NCI-H2081 (cell line): ENCODE measurements at regions not wholly inside any gene's neighbourhood (a gene's known extent, or its start where the extent isn't known, plus 50 kb on each side); places are given as distances from the start of the nearest gene placed in this dataset.
"Not testable (repeated sequence)": the region's sequence is repeated elsewhere in the genome, so short reads cannot be mapped to it uniquely, and the experiment has no call there.

Experiments
- DNase-seq, 2 experiments: peaks; one replicate each; lab custom pipeline; 2025; lab: John Stamatoyannopoulos, UW

DNA sequence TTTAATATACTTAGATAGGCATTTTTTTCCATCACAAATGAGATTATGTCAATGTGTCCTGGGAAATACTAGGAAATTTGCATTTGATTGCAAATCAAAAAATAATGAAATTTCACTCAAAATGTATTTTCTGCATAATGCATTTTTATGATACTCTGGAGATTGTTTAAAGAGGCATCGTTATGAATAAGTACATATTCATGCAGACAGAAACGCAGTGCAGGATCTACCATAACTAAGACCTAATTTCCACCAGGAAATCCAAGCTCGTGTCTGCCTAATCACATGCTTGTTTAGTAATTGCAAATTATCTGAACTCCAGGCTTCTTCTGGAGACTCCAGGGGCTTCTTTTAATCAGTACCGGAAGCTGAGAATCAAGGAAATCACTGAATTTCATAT is 163.5 kb upstream of the MXRA5 start:
- DNase-seq = no peak

GRCh38 chrX:3504916-3505315 is 158.5 kb upstream of the MXRA5 start:
- no peak for DNase-seq

- DNase-seq = no peak
These were observed 155.5 kb upstream of the MXRA5 start for GRCh38 chrX:3501833-3502535.

DNA sequence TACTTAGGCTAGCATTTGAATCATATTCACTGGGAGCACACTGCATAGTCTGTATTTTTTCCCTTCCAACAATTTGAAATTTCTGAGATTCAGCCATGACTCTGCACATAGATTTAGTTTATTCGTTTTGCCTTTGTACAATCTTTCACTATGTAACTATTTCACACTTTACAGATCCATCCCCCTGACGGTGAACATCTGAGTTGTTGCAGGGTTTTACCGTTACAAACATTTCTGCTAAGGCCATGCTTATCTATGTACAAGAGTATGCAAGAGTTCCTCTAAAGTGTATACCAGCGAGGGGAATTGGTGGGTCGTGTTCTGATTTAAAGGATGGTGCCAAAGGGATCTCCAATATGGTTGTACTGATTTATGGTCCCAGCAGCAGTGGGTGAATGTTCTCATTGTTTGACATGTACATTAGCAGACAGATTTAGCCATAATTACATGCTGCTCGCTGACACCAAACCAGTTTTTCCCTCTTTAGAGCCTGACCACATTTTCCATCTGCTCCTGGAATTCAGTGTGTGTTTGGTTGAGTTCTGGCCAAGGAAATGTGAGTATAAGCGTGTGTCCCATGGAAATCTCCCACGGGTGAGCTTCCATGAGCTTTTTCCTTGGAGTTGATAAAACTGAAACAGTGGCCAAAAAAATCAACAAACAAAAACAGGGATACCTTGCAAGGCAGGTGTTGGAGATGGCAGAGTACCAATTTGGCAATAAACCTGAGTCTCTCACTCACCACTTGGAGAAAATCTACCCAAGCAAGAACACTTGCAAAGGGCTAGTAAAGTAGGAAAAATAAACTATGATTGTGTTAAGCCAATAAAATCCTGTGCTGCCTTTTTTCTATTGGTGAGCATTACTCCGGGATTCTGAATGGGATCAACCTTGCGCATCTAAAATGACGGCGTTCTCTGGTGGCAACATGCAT is 149.7 kb upstream of the MXRA5 start:
- peak; percentile 21 to 63 for DNase-seq

- DNase-seq = no peak
These were observed 147.2 kb upstream of the MXRA5 start for GRCh38 chrX:3493605-3494004.

DNA sequence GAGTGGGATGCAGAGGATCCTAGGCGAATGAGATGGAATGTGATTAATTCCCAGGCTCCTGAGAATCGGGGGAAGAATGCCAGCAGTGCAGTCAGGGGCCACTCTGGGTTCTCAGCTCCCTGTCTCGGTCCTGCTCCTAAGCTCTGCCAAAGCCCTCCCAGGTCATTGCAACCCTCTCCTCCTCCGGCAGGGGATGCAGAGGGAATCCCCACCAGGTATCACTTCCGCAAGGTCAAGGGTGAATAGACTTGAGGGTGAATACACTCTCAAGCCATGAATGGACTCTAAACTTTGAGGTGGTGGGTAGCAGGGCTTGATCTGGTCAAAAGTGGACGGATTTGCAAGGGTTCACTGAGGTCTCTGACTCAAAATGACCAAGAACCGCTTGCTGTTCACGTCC is 139.3 kb upstream of the MXRA5 start:
- no peak for DNase-seq

- no peak for DNase-seq
These were observed 132.6 kb upstream of the MXRA5 start for GRCh38 chrX:3479026-3479425.

DNA sequence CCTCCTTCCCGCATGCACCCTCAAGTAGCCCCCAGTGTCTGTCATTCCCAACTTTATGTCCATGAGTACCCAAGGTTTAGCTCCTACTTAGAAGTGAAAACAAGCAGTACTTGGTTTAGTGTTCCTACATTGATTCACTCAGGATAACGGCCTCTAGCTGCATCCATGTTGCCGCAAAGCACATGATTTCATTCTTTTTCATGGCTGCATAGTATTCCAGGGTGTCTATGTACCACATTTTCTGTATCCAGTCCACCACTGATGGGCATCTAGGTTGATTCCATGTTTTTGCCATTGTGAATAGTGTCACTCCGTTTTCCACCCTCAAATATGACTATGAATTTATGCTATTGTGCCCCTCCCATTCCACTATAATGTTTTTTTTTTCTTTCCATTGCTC is 130.5 kb upstream of the MXRA5 start:
- no peak for DNase-seq

DNA sequence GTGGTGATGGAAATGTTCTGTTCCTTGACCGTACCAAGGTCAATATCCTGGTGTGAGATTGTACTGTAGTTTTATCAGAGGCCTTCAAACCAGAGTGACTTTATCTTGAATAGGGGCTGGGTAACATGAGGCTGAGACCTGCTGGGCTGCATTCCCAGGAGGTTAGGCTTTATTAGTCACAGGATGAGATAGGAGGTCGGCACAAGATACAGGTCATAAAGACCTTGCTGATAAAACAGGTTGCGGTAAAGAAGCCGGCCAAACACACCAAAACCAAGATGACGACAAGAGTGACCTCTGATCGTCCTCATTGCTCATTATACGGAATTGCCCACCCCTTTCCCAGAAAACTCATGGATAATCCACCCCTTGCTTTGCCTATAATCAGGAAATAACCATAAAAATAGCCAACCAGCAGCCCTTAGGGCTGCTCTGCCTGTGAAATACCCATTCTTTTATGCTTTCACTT is 123.8 kb upstream of the MXRA5 start:
- DNase-seq = not testable (repeated sequence)

GRCh38 chrX:3468031-3468430 is 121.6 kb upstream of the MXRA5 start:
- DNase-seq = no peak

DNA sequence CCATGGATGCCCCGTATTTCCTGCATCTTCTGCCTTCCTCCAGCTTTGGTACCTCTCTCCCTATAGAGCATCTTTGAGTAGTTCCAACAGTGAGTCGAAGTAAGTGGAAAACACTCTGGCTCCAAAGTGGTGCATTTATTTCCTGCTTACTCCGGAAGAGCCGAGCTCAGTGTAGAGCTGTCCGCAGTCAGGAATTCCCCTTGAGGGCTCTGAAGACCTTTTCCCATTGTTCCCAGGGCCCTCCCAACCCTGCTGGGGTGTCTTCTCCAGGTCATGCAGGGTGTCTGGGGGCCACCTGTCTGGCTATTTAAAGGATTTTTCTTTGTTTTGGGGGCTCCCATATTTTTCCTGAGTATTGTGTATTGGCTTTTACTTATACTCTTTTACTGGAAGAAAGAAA is 118.6 kb upstream of the MXRA5 start:
- no peak for DNase-seq

DNA sequence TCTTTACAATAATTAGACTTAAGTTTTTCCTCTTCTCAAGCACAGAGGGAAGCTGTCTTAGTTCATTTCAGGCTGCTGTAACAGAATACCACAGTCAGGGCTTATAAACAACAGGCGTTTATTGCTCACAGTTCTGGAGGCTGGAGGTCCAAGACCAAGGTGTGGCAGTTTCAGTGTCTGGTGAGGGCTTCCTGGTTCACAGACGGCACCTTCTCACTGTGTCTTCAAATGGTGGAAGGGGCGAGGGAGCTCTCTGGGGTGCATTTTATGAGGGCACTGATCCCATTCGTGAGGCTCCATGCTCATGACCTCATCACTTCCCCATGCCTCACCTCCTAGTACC is 115.7 kb upstream of the MXRA5 start:
- no peak for DNase-seq

DNA sequence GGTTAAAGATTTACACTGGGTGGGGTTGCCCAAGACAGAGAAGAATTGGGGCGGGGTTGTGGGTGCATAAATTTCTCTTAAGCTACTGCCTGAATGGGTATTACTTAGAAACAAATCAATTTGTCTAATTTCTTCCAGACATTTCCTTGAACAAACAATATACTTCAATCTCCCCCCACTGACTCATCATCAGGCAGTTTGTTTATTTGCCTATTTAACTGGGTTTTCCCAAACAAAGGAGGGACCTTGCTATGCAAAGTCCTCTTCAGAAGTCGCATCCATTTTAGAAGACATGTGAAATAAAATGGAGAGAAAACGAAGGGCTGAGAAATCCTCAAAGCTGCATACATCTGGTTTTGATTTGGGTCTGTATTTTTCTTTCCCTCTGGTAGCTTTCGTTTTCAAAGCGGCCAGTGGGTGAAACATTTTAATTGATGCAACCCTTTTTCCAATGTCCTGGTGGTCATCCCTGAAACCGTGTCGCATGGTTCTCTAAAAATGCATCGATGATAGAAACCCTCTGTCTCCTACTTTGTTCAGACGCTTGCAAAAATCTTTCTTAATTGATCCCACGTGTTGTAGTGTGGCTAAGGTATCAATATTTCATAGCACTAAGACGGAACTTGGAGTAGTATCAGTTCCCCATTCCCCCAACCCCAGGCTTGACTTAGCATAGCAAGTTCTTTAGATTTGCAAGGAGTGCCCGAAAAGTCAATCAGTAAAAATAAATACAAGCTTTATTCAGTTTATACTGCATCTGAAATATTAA is 115.1 kb upstream of the MXRA5 start:
- DNase-seq = no peak

DNA sequence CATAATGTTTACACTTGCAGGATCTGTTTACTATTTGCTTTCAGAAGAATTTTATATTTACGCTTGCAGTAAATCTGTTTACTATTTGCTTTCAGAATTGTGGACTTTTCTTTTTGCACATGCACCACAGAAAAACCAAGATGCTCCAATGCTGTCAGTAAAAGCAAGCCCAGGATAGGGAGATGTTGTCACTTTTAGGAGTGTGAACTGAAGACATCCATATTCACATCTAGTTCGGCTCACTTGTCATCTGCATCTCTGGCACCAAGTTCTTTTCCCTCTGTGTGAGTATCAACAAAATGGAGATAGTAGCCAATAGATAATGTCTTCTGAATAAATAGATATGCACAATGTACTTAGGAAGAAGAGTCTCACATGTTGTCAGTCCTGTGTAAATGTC is 109.3 kb upstream of the MXRA5 start:
- DNase-seq = no peak

- no peak for DNase-seq
These were observed 105.1 kb upstream of the MXRA5 start for GRCh38 chrX:3451571-3451970.

- DNase-seq = no peak
These were observed 104.6 kb upstream of the MXRA5 start for GRCh38 chrX:3450881-3451570.

DNA sequence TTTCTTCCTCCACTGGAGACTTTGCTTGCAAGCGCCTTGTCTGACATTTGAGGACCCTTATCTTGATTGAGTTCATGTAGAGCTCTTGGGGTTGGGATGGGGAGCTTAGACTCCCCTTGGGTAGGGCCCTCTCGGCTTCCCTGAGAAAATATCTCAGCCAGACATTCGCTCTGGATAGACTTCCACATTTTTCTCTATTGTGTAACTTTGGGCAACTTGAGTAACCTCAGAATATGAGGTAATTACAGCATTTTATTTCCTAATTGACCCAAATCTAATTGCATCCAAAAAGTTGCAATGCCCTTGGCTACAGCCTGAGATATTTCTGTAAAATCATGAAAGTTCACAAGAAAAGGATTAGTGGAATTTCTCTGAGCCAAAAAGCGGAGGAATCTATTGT is 102.8 kb upstream of the MXRA5 start:
- DNase-seq = no peak

DNA sequence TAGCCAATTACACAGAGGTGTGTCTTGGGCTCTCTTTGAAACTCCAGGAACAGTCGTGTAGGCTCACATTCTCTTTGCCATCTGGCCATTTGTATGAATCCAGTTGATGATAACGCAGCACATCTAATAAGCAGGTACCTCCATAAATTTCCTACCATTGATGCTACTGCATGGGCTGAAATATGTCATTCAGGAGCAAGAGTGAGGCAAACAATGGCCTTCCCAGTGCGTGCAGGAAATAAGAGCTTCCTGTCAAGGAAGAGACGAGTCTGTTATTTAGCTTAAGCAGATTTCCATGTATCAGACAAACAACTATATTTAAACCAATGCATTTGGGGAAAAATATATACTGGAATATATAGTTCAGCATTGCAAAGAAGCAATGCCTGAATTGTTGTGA is 102.1 kb upstream of the MXRA5 start:
- DNase-seq = no peak

- no peak for DNase-seq
These were observed 99.5 kb upstream of the MXRA5 start for GRCh38 chrX:3445806-3446490.

- no peak for DNase-seq
These were observed 96.7 kb upstream of the MXRA5 start for GRCh38 chrX:3443184-3443583.

GRCh38 chrX:3442691-3443090 is 96.2 kb upstream of the MXRA5 start:
- DNase-seq = no peak
